GM18499 (cell line): ENCODE measurements at regions not wholly inside any gene's neighbourhood (a gene's known extent, or its start where the extent isn't known, plus 50 kb on each side); places are given as distances from the start of the nearest gene placed in this dataset.

Experiments
- ATAC-seq: cut with Tn5 transposase; IDR thresholded peaks from one replicate; pipeline ENCODE4 v1.9.1; 2021; ENCODE audit warnings: moderate number of reproducible peaks; ENCODE audit not compliant: insufficient read depth, unreplicated experiment

DNA sequence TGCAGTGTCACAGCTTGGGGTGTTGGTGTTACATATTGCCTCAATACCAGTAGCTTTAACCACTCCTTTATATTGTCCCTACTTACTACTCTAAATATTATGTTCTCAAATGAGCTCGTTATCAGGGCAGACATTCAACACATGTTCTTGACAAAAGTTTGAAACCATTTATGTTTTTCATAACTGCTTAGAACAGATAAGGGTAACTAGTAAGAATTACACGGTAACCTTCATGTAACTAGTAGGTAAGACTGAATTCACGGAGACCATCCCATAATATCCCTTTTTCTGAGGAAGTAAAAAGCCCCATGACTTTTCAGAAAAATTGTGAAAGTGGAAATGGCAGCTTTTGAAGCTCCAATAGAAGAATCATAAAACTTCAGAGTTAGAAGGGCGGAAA, 59.6 kb upstream of the CENPW start:
- ATAC-seq, result no peak

DNA sequence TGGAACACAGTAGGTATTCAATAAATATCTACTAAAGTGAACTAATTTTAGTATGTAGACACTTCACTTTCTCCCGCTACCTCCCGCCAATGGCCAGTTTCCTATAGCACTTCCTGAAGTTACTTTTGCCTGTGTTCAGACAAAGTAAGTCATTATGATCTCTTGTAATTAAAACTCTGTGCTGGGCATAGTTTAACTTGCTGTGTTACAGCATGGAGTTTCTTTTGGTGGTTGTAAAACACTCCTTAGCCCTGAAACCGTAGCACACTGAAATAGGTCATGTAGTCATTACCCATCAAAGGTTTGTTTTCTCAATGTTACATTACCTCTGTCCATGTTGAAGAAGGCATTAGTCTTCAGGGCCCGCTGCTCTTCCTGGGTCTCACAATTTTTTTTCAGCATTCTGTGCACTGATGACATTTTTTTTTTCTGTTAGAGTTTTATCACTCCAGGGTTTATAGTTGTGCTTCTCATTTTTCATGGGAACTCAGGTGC, 54.0 kb upstream of the CENPW start:
- no peak for ATAC-seq
